BJ (cell line): ENCODE measurements at regions not wholly inside any gene's neighbourhood (a gene's known extent, or its start where the extent isn't known, plus 50 kb on each side); places are given as distances from the start of the nearest gene placed in this dataset.

Source experiments
- CTCF ChIA-PET: fragments of 350-600 bp; formaldehyde crosslinking; extraction: SDS; loops from one replicate; lab custom pipeline; 2021; ENCODE audit warnings: antibody characterized with exemption, inconsistent platforms; lab: Yijun Ruan, JAX
- POLR2A ChIA-PET: fragments of 300-600 bp; sonication (Branson Sonifier 250); formaldehyde crosslinking; extraction: SDS; loops from one replicate; lab custom pipeline; 2021; ENCODE audit warnings: antibody characterized with exemption; lab: Charles Lee
- DNase-seq: peaks from one replicate; pipeline ENCODE4 v3.0.0-alpha.2; 2011; ENCODE audit warnings: low read depth
- H3K27me3 ChIP-seq: 2 replicates; pipeline ENCODE4 v1.6.0; 2011; ENCODE audit warnings: low read length; ENCODE audit not compliant: control insufficient read depth, insufficient read depth
- H3K36me3 ChIP-seq: 2 replicates; pipeline ENCODE4 v1.5.1; 2011; ENCODE audit warnings: low read length; ENCODE audit not compliant: control insufficient read depth, insufficient read depth
- H3K4me3 ChIP-seq: 2 replicates; pipeline ENCODE4 v1.5.1; 2011; ENCODE audit warnings: low read depth, mild to moderate bottlenecking, control low read depth, low read length
- CTCF ChIP-seq: IDR thresholded peaks from 2 replicates; pipeline ENCODE4 v1.5.1; 2011; ENCODE audit warnings: low read depth, mild to moderate bottlenecking, control low read depth, inconsistent platforms, low read length, moderate library complexity; ENCODE audit not compliant: insufficient read depth

GRCh38 chr12:115259968-115260747 is 576.2 kb upstream of the TBX3 start:
- no peak for TF ChIP-seq CTCF
- ChIA-PET CTCF (interaction anchor here (0.8 to 1.2 kb wide), 2 partner anchors 12 to 69 kb away, joined by 3 read pairs; no protein-coding TSS in a partner anchor), POLR2A (no interaction called here)
- no peak for DNase-seq
- H3K4me3 ChIP-seq = no peak overlapping the region
- H3K27me3 ChIP-seq = no peaks in the 10 kb centered on the region
- no peaks in the 10 kb centered on the region for H3K36me3 ChIP-seq

GRCh38 chr12:115257791-115258190 is 573.8 kb upstream of the TBX3 start:
- no peaks in the 10 kb centered on the region for H3K27me3 ChIP-seq
- no peaks in the 10 kb centered on the region for H3K36me3 ChIP-seq
- DNase-seq = peak; percentile 26
- H3K4me3 ChIP-seq = no peak overlapping the region
- ChIA-PET CTCF (no interaction called here), POLR2A (no interaction called here)
- no peak for TF ChIP-seq CTCF

DNA sequence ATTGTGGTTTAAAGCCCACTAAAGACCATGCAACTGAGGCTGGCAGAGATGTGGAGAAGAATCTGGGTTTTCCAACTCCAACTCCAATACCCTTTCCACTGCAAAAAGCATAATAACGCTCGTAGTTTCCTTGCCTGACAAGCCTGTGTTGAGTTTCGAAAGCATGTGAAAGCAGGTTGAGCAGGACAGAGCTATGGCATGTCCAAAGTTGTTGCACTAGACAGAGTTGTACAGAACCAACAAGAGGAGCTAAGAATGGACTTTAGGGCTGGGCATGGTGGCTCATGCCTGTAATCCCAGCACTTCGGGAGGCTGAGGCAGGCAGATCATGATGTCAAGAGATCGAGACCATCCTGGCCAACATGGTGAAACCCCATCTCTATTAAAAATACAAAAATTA is 572.0 kb upstream of the TBX3 start:
- ChIA-PET POLR2A (no interaction called here), CTCF (no interaction called here)
- no peak for TF ChIP-seq CTCF
- H3K27me3 ChIP-seq = no peaks in the 10 kb centered on the region
- H3K4me3 ChIP-seq = no peak overlapping the region
- H3K36me3 ChIP-seq = no peaks in the 10 kb centered on the region
- no peak for DNase-seq

- ChIA-PET POLR2A (no interaction called here), CTCF (no interaction called here)
- Histone ChIP-seq H3K36me3 (no peaks in the 10 kb centered on the region), H3K4me3 (no peak overlapping the region), H3K27me3 (peaks cover 1% of the 10 kb centered on the region; the same call in 1 of the 2 replicates)
- no peak for DNase-seq
- TF ChIP-seq CTCF = no peak
Observed at GRCh38 chr12:115255257-115255656, 571.3 kb upstream of the TBX3 start.

DNA sequence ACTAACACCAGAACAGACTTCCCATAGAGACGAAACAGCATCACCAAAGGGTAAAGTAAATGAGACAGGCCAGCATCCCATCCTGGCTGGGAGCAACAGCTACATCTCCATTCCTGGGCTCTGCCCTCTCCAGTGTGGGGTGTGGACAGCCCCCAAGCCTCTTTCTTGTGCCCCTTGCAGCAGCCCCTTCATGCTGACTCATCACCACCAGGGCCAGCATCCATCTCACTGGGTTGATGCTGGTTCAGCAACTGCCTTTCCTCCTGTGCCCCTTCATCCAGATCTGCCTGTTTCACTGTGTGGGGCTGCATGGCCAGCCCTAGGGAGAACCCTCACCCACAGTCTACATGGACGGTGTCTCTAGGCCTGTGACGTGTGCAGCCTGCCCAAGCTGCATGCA is 569.1 kb upstream of the TBX3 start:
- POLR2A ChIA-PET = no interaction called here
- H3K4me3 ChIP-seq = no peak overlapping the region

More for the DNA sequence above, 569.1 kb upstream of the TBX3 start:
- DNase-seq = no peak
- H3K27me3 ChIP-seq = peaks cover 1% of the 10 kb centered on the region; the same call in 1 of the 2 replicates
- no peaks in the 10 kb centered on the region for H3K36me3 ChIP-seq
- TF ChIP-seq CTCF = no peak
- CTCF ChIA-PET = no interaction called here
